ENCODE measurements at regions not wholly inside any gene's neighbourhood (a gene's known extent, or its start where the extent isn't known, plus 50 kb on each side); places are given as distances from the start of the nearest gene placed in this dataset.

- 56% methylated on average over 2 of the region's 2 CpGs for WGBS, 2 donors
- Histone ChIP-seq H3K27me3 (no peaks in the 10 kb centered on the region), H3K9me3 (no peaks in the 10 kb centered on the region), H3K27ac (no peak overlapping the region), H3K4me3 (replicated peaks in 1 of 3) (no peak overlapping the region), H3K36me3 (no peaks in the 10 kb centered on the region), H3K4me1 (no peaks in the 10 kb centered on the region)
- intact Hi-C loops (cut with DNase I): no loop called here
- TF ChIP-seq CTCF (IDR thresholded peaks at IDR 0.05) (no peak), POLR2A (IDR thresholded peaks at IDR 0.05) (no peak)
- DNase-seq: no peak
Observed at GRCh38 chr1:70874063-70874462, 173.6 kb downstream of the PTGER3 start.

GRCh38 chr1:70874818-70875217 is 172.8 kb downstream of the PTGER3 start:
- no peak overlapping the region for H3K27ac ChIP-seq

GRCh38 chr1:70877343-70877742 is 170.3 kb downstream of the PTGER3 start:
- Histone ChIP-seq H3K9me3 (no peaks in the 10 kb centered on the region), H3K36me3 (no peaks in the 10 kb centered on the region), H3K4me3 (replicated peaks in 1 of 3) (no peak overlapping the region), H3K27me3 (no peaks in the 10 kb centered on the region), H3K27ac (no peak overlapping the region), H3K4me1 (no peaks in the 10 kb centered on the region)
- WGBS, 2 donors: 89 to 91% methylated on average over 3 of the region's 3 CpGs
- DNase-seq: no peak
- intact Hi-C loops (cut with DNase I): no loop called here
- TF ChIP-seq CTCF (IDR thresholded peaks at IDR 0.05) (no peak), POLR2A (IDR thresholded peaks at IDR 0.05) (no peak)

More at GRCh38 chr1:70874818-70875217, 172.8 kb downstream of the PTGER3 start:
- H3K4me1 ChIP-seq: no peaks in the 10 kb centered on the region
- no peak overlapping the region for H3K4me3 ChIP-seq (replicated peaks in 1 of 3)
- 61 to 86% methylated on average over 1 of the region's 1 CpG for whole genome bisulfite sequencing, 2 donors
- no peak for DNase-seq
- H3K36me3 ChIP-seq: no peaks in the 10 kb centered on the region
- no peaks in the 10 kb centered on the region for H3K9me3 ChIP-seq
- H3K27me3 ChIP-seq: no peaks in the 10 kb centered on the region
- intact Hi-C loops (cut with DNase I): no loop called here
- TF ChIP-seq POLR2A (IDR thresholded peaks at IDR 0.05) (no peak), CTCF (IDR thresholded peaks at IDR 0.05) (no peak)

GRCh38 chr1:70887936-70888335 is 159.7 kb downstream of the PTGER3 start:
- DNase-seq: no peak
- no peaks in the 10 kb centered on the region for H3K9me3 ChIP-seq
- TF ChIP-seq POLR2A (IDR thresholded peaks at IDR 0.05): no peak
- no peak for TF ChIP-seq CTCF (IDR thresholded peaks at IDR 0.05)
- no peaks in the 10 kb centered on the region for H3K36me3 ChIP-seq
- no peak overlapping the region for H3K4me3 ChIP-seq (replicated peaks in 1 of 3)
- H3K27ac ChIP-seq: no peak overlapping the region
- no peaks in the 10 kb centered on the region for H3K27me3 ChIP-seq
- WGBS, 2 donors: 17 to 25% methylated on average over 3 of the region's 3 CpGs
- intact Hi-C loops (cut with DNase I): no loop called here
- H3K4me1 ChIP-seq: no peaks in the 10 kb centered on the region

- H3K4me1 ChIP-seq: no peaks in the 10 kb centered on the region
- H3K27ac ChIP-seq: no peak overlapping the region
- intact Hi-C loops (cut with DNase I): no loop called here
- TF ChIP-seq CTCF (IDR thresholded peaks at IDR 0.05): no peak
- TF ChIP-seq POLR2A (IDR thresholded peaks at IDR 0.05): no peak
- no peaks in the 10 kb centered on the region for H3K36me3 ChIP-seq
- H3K9me3 ChIP-seq: no peaks in the 10 kb centered on the region
- no peak overlapping the region for H3K4me3 ChIP-seq (replicated peaks in 1 of 3)
- WGBS, 2 donors: 80 to 83% methylated on average over 4 of the region's 4 CpGs
- H3K27me3 ChIP-seq: no peaks in the 10 kb centered on the region
- no peak for DNase-seq
Observed at GRCh38 chr1:70888722-70889121, 158.9 kb downstream of the PTGER3 start.

Measured in thyroid gland (tissue), 4 donors.